HEK293 (cell line): ENCODE measurements at regions not wholly inside any gene's neighbourhood (a gene's known extent, or its start where the extent isn't known, plus 50 kb on each side); places are given as distances from the start of the nearest gene placed in this dataset.
"Not testable (repeated sequence)": the region's sequence is repeated elsewhere in the genome, so short reads cannot be mapped to it uniquely, and the experiment has no call there.

Experiments used
- CTCF ChIA-PET: fragments of 350-600 bp; formaldehyde crosslinking; extraction: SDS; loops from one replicate; lab custom pipeline; 2021; ENCODE audit warnings: antibody characterized with exemption; lab: Yijun Ruan, JAX
- POLR2A ChIA-PET: fragments of 300-600 bp; formaldehyde crosslinking; extraction: SDS; loops from one replicate; lab custom pipeline; 2020; ENCODE audit warnings: antibody characterized with exemption, inconsistent platforms; lab: Yijun Ruan, JAX
- H3K27ac ChIP-seq: fragments of 200-500 bp; sonication (Bioruptor generic); 2 replicates; pipeline ENCODE4 v1.5.1; 2014; ENCODE audit warnings: low read depth, low read length, control low read depth, inconsistent platforms; ENCODE audit errors: extremely low read depth
- H3K36me3 ChIP-seq, 2 experiments: fragments of 200-500 bp in 1 of 2; sonication (Bioruptor generic) in 1 of 2; 1 replicate in 1 of 2; 2 replicates in 1 of 2; pipeline ENCODE4 v1.5.1; 2014 to 2017; ENCODE audit warnings: inconsistent platforms in 2 of 2, low read length in 2 of 2; ENCODE audit not compliant: control insufficient read depth in 2 of 2, insufficient read depth in 1 of 2
- H3K4me1 ChIP-seq: fragments of 200-500 bp; sonication (Bioruptor generic); 2 replicates; pipeline ENCODE4 v1.5.1; 2014; ENCODE audit warnings: mild to moderate bottlenecking, low read length, inconsistent platforms; ENCODE audit not compliant: control insufficient read depth, insufficient read depth
- H3K4me3 ChIP-seq: 2 replicates; pipeline ENCODE4 v1.5.1; 2011; ENCODE audit warnings: low read depth, mild to moderate bottlenecking, control low read depth, low read length, moderate library complexity
- H3K9me3 ChIP-seq: fragments of 200-500 bp; sonication (Bioruptor generic); 2 replicates; pipeline ENCODE4 v1.5.1; 2014; ENCODE audit warnings: low read depth, low read length, inconsistent platforms; ENCODE audit not compliant: control insufficient read depth, insufficient read depth
- BCL11B ChIP-seq: fragments of 450-650 bp; formaldehyde crosslinking; IDR thresholded peaks from 2 replicates; pipeline ENCODE4 v1.5.1; 2016; ENCODE audit warnings: low read depth, missing biosample characterization, missing genetic modification characterization
- EGR2 ChIP-seq: fragments of 450-650 bp; formaldehyde crosslinking; IDR thresholded peaks from 2 replicates; pipeline ENCODE4 v1.5.1; 2016; ENCODE audit warnings: low read depth, missing biosample characterization, missing genetic modification characterization
- GLIS2 ChIP-seq: fragments of 450-650 bp; formaldehyde crosslinking; IDR thresholded peaks from 2 replicates; pipeline ENCODE4 v1.5.1; 2016; ENCODE audit warnings: missing biosample characterization, missing genetic modification characterization
- KLF1 ChIP-seq: fragments of 450-650 bp; formaldehyde crosslinking; IDR thresholded peaks from 2 replicates; pipeline ENCODE4 v1.5.1; 2016; ENCODE audit warnings: missing biosample characterization, missing genetic modification characterization
- KLF8 ChIP-seq: fragments of 450-650 bp; formaldehyde crosslinking; IDR thresholded peaks from 2 replicates; pipeline ENCODE4 v1.5.1; 2016; ENCODE audit warnings: missing biosample characterization, missing genetic modification characterization
- MZF1 ChIP-seq: fragments of 450-650 bp; formaldehyde crosslinking; IDR thresholded peaks from 2 replicates; pipeline ENCODE4 v1.5.1; 2017; ENCODE audit warnings: missing biosample characterization, missing genetic modification characterization, borderline replicate concordance
- SCRT2 ChIP-seq: fragments of 450-650 bp; formaldehyde crosslinking; IDR thresholded peaks from 2 replicates; pipeline ENCODE4 v1.5.1; 2016; ENCODE audit warnings: missing biosample characterization, missing genetic modification characterization
- ZBTB7A ChIP-seq: fragments of 450-650 bp; formaldehyde crosslinking; IDR thresholded peaks from 2 replicates; pipeline ENCODE4 v1.5.1; 2016; ENCODE audit warnings: low read depth, missing biosample characterization, missing genetic modification characterization
- ZFHX2 ChIP-seq: fragments of 450-650 bp; formaldehyde crosslinking; conservative IDR thresholded peaks from 2 replicates; pipeline ENCODE4 v1.5.1; 2016; ENCODE audit warnings: missing biosample characterization, missing genetic modification characterization
- ZNF140 ChIP-seq: fragments of 450-650 bp; formaldehyde crosslinking; IDR thresholded peaks from 2 replicates; pipeline ENCODE4 v1.5.1; 2016; ENCODE audit warnings: missing biosample characterization, missing genetic modification characterization
- ZNF146 ChIP-seq: fragments of 450-650 bp; formaldehyde crosslinking; IDR thresholded peaks from 2 replicates; pipeline ENCODE4 v1.5.1; 2016; ENCODE audit warnings: missing biosample characterization, missing genetic modification characterization
- ZNF274 ChIP-seq, 2 experiments: fragments of 200-500 bp in 1 of 2; fragments of 450-650 bp in 1 of 2; sonication (Bioruptor generic) in 1 of 2; formaldehyde crosslinking in 1 of 2; IDR thresholded peaks; 2 replicates each; pipeline versions ENCODE4 v1.5.1 to v1.6.1; 2014 to 2016; ENCODE audit warnings: borderline replicate concordance in 1 of 2, inconsistent platforms in 1 of 2, low read length in 1 of 2, missing biosample characterization in 1 of 2, missing genetic modification characterization in 1 of 2
- ZNF426 ChIP-seq: fragments of 450-650 bp; formaldehyde crosslinking; IDR thresholded peaks from 2 replicates; pipeline ENCODE4 v1.5.1; 2017; ENCODE audit warnings: missing biosample characterization, missing genetic modification characterization, mild to moderate bottlenecking, inconsistent platforms, moderate library complexity
- ZNF501 ChIP-seq: fragments of 450-650 bp; formaldehyde crosslinking; IDR thresholded peaks from 2 replicates; pipeline ENCODE4 v1.5.1; 2016; ENCODE audit warnings: missing biosample characterization, missing genetic modification characterization
- ZNF596 ChIP-seq: fragments of 450-650 bp; IDR thresholded peaks from 2 replicates; pipeline ENCODE4 v1.5.0; 2018; ENCODE audit warnings: missing biosample characterization, mild to moderate bottlenecking, missing genetic modification characterization, moderate library complexity
- ZNF654 ChIP-seq: fragments of 450-650 bp; formaldehyde crosslinking; IDR thresholded peaks from 2 replicates; pipeline ENCODE4 v1.5.1; 2016; ENCODE audit warnings: low read depth, missing biosample characterization, missing genetic modification characterization
- ZNF785 ChIP-seq: fragments of 450-650 bp; formaldehyde crosslinking; IDR thresholded peaks from 2 replicates; pipeline ENCODE4 v1.5.1; 2016; ENCODE audit warnings: missing biosample characterization, missing genetic modification characterization
- ZNF791 ChIP-seq: fragments of 450-650 bp; formaldehyde crosslinking; IDR thresholded peaks from 2 replicates; pipeline ENCODE4 v1.5.1; 2016; ENCODE audit warnings: missing biosample characterization, missing genetic modification characterization
- ZNF837 ChIP-seq: fragments of 450-650 bp; formaldehyde crosslinking; IDR thresholded peaks from 2 replicates; pipeline ENCODE4 v1.5.1; 2016; ENCODE audit warnings: missing biosample characterization, missing genetic modification characterization
- ZSCAN23 ChIP-seq: fragments of 450-650 bp; formaldehyde crosslinking; IDR thresholded peaks from 2 replicates; pipeline ENCODE4 v1.5.1; 2016; ENCODE audit warnings: missing biosample characterization, missing genetic modification characterization
- TF ChIP-seq, protein P1 (sequence below): fragments of 450-650 bp; formaldehyde crosslinking; IDR thresholded peaks from 2 replicates; pipeline ENCODE4 v1.5.1; 2016; ENCODE audit warnings: missing biosample characterization, missing genetic modification characterization, low read depth
- TF ChIP-seq, protein P2 (sequence below): fragments of 450-650 bp; formaldehyde crosslinking; IDR thresholded peaks from 2 replicates; pipeline ENCODE4 v1.5.1; 2017; ENCODE audit warnings: missing biosample characterization, missing genetic modification characterization
- TF ChIP-seq, protein P3 (sequence below): fragments of 450-650 bp; formaldehyde crosslinking; IDR thresholded peaks from 2 replicates; pipeline ENCODE4 v1.5.1; 2016; ENCODE audit warnings: missing biosample characterization, missing genetic modification characterization

DNA sequence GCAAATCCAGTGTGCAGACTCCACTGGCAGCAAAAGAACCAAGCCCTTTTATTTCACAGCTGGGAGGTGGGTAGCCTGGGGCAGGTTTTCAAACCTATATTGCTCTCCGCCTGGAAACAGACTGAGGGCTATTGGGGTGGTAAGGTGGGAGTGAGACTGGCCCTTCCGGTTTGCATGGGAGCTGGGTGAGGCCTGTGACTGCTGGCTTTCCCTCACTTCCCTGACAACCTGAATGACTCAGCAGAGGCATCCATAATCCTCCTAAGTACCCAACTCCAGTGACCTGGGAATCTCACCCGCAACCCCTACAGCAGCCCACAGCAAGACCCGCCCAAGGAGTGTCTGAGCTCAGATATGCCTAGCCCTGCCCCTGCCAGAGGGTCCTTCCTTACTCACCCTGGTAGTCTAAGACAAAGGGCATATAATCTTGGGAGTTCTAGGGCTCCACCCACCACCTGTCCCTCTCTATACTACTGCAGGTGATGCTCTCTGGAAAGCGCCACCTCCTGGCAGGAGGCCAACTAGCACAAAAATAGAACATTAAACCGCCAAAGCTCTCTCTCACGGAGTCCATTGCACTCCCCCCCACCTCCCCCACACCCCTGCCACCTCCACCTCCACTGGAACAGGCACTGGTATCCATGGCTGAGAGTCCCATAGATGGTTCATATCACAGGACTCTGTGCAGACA, 602.0 kb upstream of the C16orf82 start:
- H3K4me1 ChIP-seq: no peaks in the 10 kb centered on the region
- no peak overlapping the region for H3K4me3 ChIP-seq
- H3K36me3 ChIP-seq: no peaks in the 10 kb centered on the region
- CTCF ChIA-PET: no interaction called here
- POLR2A ChIA-PET: no interaction called here
- TF ChIP-seq BCL11B (tag by site-specific recombination) (no peak), ZNF426 (tag by site-specific recombination) (no peak), ZBTB7A (tag by site-specific recombination) (no peak), GLIS2 (no peak), ZNF596 (tag by site-specific recombination) (no peak), ZNF501 (tag by site-specific recombination) (no peak), SCRT2 (tag by site-specific recombination) (no peak), KLF8 (tag by site-specific recombination) (no peak), EGR2 (tag by site-specific recombination) (no peak)
- TF ChIP-seq, protein P1, sequence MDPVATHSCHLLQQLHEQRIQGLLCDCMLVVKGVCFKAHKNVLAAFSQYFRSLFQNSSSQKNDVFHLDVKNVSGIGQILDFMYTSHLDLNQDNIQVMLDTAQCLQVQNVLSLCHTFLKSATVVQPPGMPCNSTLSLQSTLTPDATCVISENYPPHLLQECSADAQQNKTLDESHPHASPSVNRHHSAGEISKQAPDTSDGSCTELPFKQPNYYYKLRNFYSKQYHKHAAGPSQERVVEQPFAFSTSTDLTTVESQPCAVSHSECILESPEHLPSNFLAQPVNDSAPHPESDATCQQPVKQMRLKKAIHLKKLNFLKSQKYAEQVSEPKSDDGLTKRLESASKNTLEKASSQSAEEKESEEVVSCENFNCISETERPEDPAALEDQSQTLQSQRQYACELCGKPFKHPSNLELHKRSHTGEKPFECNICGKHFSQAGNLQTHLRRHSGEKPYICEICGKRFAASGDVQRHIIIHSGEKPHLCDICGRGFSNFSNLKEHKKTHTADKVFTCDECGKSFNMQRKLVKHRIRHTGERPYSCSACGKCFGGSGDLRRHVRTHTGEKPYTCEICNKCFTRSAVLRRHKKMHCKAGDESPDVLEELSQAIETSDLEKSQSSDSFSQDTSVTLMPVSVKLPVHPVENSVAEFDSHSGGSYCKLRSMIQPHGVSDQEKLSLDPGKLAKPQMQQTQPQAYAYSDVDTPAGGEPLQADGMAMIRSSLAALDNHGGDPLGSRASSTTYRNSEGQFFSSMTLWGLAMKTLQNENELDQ (tag by site-specific recombination): no peak
- no peak overlapping the region for H3K27ac ChIP-seq
- no peaks in the 10 kb centered on the region for H3K9me3 ChIP-seq

DNA sequence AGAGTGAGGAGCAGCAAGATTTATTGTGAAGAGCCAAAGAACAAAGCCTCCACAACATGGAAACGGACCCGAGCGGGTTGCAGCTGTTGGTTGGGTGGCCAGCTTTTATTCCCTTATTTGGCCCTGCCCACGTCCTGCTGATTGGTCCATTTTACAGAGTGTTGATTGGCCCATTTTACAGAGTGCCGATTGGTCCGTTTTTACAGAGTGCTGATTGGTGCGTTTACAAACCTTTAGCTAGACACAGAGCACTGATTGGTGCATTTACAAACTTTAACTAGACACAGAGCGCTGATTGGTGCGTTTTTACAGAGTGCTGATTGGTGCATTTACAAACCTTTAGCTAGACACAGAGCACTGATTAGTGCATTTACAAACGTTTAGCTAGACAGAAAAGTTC, 592.3 kb upstream of the C16orf82 start:
- CTCF ChIA-PET, H3K4me3 ChIP-seq, POLR2A ChIA-PET, H3K9me3 ChIP-seq, H3K36me3 ChIP-seq, H3K27ac ChIP-seq, H3K4me1 ChIP-seq: not testable (repeated sequence)

DNA sequence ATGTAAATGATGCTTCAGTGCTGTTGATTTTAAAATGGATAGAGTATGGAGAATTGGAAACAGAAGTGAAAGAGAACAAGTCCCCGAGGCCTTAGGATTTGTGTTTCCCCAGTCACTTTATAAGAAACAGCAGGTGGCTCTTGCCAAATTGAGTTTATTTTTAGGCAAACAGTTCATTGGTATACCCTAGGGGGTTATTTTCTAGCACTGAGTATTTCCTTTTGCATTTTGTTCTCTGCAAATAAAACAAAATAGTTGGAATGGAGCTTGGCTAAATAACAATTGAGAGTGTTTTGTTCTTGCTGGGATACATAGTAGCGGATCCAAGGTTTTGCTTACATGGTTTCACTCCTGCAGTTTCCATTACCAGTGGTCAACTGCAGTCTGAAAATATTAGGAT, 591.1 kb upstream of the C16orf82 start:
- Histone ChIP-seq H3K36me3 (no peaks in the 10 kb centered on the region), H3K9me3 (no peaks in the 10 kb centered on the region), H3K4me3 (no peak overlapping the region), H3K27ac (no peak overlapping the region), H3K4me1 (no peaks in the 10 kb centered on the region)
- CTCF ChIA-PET: no interaction called here
- POLR2A ChIA-PET: no interaction called here
- TF ChIP-seq ZNF140 (no peak), MZF1 (tag by site-specific recombination) (no peak), KLF1 (tag by site-specific recombination) (no peak), ZSCAN23 (tag by site-specific recombination) (no peak), ZNF146 (no peak), ZNF654 (no peak), ZNF785 (no peak), ZNF274 (IDR thresholded peaks at IDR 0.05; ENCODE audit: low read length) (no peak), ZNF274 (tag by site-specific recombination; IDR thresholded peaks at IDR 0.05; ENCODE audit: borderline replicate concordance) (no peak), ZNF791 (no peak), ZFHX2 (tag by site-specific recombination) (no peak), ZNF837 (tag by site-specific recombination) (no peak)
- TF ChIP-seq, protein P2, sequence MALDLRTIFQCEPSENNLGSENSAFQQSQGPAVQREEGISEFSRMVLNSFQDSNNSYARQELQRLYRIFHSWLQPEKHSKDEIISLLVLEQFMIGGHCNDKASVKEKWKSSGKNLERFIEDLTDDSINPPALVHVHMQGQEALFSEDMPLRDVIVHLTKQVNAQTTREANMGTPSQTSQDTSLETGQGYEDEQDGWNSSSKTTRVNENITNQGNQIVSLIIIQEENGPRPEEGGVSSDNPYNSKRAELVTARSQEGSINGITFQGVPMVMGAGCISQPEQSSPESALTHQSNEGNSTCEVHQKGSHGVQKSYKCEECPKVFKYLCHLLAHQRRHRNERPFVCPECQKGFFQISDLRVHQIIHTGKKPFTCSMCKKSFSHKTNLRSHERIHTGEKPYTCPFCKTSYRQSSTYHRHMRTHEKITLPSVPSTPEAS (tag by site-specific recombination): no peak
- TF ChIP-seq, protein P3, sequence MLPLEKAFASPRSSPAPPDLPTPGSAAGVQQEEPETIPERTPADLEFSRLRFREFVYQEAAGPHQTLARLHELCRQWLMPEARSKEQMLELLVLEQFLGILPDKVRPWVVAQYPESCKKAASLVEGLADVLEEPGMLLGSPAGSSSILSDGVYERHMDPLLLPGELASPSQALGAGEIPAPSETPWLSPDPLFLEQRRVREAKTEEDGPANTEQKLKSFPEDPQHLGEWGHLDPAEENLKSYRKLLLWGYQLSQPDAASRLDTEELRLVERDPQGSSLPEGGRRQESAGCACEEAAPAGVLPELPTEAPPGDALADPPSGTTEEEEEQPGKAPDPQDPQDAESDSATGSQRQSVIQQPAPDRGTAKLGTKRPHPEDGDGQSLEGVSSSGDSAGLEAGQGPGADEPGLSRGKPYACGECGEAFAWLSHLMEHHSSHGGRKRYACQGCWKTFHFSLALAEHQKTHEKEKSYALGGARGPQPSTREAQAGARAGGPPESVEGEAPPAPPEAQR (tag by site-specific recombination): no peak
- TF ChIP-seq, protein P1 (tag by site-specific recombination): no peak
